Glomerular visceral epithelial cell (primary cell): ENCODE measurements at regions not wholly inside any gene's neighbourhood (a gene's known extent, or its start where the extent isn't known, plus 50 kb on each side); places are given as distances from the start of the nearest gene placed in this dataset.

Experiments used
- DNase-seq: peaks from one replicate; pipeline ENCODE4 v3.0.0-alpha.2; 2016; ENCODE audit errors: extremely low spot score

GRCh38 chr5:6195711-6196358 is 182.5 kb downstream of the MED10 start:
- no peak for DNase-seq

- no peak for DNase-seq
These were observed 183.3 kb downstream of the MED10 start for GRCh38 chr5:6194906-6195612.

GRCh38 chr5:6194261-6194875 is 184.0 kb downstream of the MED10 start:
- no peak for DNase-seq

- DNase-seq: no peak
These were observed 185.0 kb downstream of the MED10 start for GRCh38 chr5:6193310-6193709.

GRCh38 chr5:6190838-6191237 is 187.5 kb downstream of the MED10 start:
- DNase-seq: no peak

GRCh38 chr5:6188976-6189375 is 189.4 kb downstream of the MED10 start:
- DNase-seq: no peak

- no peak for DNase-seq
These were observed 190.0 kb downstream of the MED10 start for GRCh38 chr5:6188344-6188743.

- DNase-seq: no peak
These were observed 190.8 kb downstream of the MED10 start for GRCh38 chr5:6187501-6187900.

GRCh38 chr5:6185574-6185973 is 192.8 kb downstream of the MED10 start:
- DNase-seq: no peak

- DNase-seq: no peak
These were observed 193.9 kb downstream of the MED10 start for GRCh38 chr5:6184481-6184880.

- no peak for DNase-seq
These were observed 194.7 kb downstream of the MED10 start for GRCh38 chr5:6183391-6184390.

GRCh38 chr5:6182271-6182815 is 196.0 kb downstream of the MED10 start:
- DNase-seq: no peak

- no peak for DNase-seq
These were observed 196.5 kb downstream of the MED10 start for GRCh38 chr5:6181871-6182270.

- no peak for DNase-seq
These were observed 197.1 kb downstream of the MED10 start for GRCh38 chr5:6181147-6181729.

GRCh38 chr5:6180231-6180872 is 198.0 kb downstream of the MED10 start:
- no peak for DNase-seq

GRCh38 chr5:6178846-6179532 is 199.4 kb downstream of the MED10 start:
- no peak for DNase-seq

- no peak for DNase-seq
These were observed 200.4 kb downstream of the MED10 start for GRCh38 chr5:6177926-6178325.

- no peak for DNase-seq
These were observed 202.1 kb downstream of the MED10 start for GRCh38 chr5:6176102-6176693.

- no peak for DNase-seq
These were observed 203.0 kb downstream of the MED10 start for GRCh38 chr5:6175172-6175854.
